ENCODE measurements at regions not wholly inside any gene's neighbourhood (a gene's known extent, or its start where the extent isn't known, plus 50 kb on each side); places are given as distances from the start of the nearest gene placed in this dataset.

DNA sequence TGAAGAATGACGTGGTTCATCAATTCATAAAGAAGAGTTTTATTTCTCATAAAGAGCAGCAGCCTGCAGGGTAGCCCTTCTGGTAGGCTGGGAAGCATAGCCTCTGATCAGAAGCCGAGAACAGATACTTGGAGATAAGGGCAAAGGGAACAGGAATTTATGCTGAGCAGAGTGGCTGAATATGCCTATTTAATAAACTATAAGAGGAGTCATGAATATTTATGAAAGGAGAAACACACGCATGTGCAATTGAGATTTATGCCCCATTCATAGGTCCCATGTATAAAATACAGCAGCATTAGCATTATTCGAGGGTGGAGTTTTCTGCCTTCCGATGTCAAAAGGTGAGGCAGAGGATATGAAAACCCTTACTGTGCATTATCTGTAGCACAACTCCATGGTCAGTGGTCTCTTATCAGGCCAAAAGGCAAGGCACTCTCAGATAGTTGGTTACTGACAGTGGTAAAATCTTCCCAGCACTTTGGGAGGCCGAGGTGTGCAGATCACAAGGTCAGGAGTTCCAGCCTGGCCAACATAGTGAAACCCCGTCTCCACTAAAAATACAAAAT is 569.1 kb downstream of the ACTL7B start:
- Histone ChIP-seq H2AFZ (no peak overlapping the region), H3K9me2 (ENCODE audit: insufficient read depth) (no peaks in the 10 kb centered on the region), H3K79me2 (replicated peaks; ENCODE audit: insufficient read depth) (no peaks in the 10 kb centered on the region), H3F3A (replicated peaks; ENCODE audit: low read depth) (no peaks in the 10 kb centered on the region), H4K20me1 (replicated peaks; ENCODE audit: insufficient read depth) (no peaks in the 10 kb centered on the region), H3K4me3 (no peak overlapping the region), H3K27me3 (ENCODE audit: insufficient read depth) (no peaks in the 10 kb centered on the region), H3K4me2 (no peak overlapping the region), H3K36me3 (ENCODE audit: insufficient read depth) (no peaks in the 10 kb centered on the region), H3K4me1 (ENCODE audit: insufficient read depth) (no peaks in the 10 kb centered on the region), H3K27ac (ENCODE audit: low read depth) (no peak overlapping the region)
- no peaks in the 10 kb centered on the region for H3K9me3 Mint-ChIP-seq
- no peaks in the 10 kb centered on the region for H3K27me3 Mint-ChIP-seq (ENCODE audit: insufficient read depth, low read depth, poor library complexity)
- H3K4me3 Mint-ChIP-seq: no peak overlapping the region
- DNase-seq (ENCODE audit: low spot score): no peak
- no peak for ATAC-seq
- H3K27ac Mint-ChIP-seq: no peak overlapping the region
- TF ChIP-seq, protein P1, sequence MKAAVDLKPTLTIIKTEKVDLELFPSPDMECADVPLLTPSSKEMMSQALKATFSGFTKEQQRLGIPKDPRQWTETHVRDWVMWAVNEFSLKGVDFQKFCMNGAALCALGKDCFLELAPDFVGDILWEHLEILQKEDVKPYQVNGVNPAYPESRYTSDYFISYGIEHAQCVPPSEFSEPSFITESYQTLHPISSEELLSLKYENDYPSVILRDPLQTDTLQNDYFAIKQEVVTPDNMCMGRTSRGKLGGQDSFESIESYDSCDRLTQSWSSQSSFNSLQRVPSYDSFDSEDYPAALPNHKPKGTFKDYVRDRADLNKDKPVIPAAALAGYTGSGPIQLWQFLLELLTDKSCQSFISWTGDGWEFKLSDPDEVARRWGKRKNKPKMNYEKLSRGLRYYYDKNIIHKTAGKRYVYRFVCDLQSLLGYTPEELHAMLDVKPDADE (IDR thresholded peaks at IDR 0.05): no peak
- TF ChIP-seq NANOG (IDR thresholded peaks at IDR 0.05; ENCODE audit: borderline replicate concordance) (no peak), EZH2phosphoT487 (IDR thresholded peaks at IDR 0.05; ENCODE audit: unreplicated experiment) (no peak), CREB1 (CRISPR knock-in tag; IDR thresholded peaks at IDR 0.05; ENCODE audit: low read depth) (no peak), ZNF331 (CRISPR knock-in tag; IDR thresholded peaks at IDR 0.05; ENCODE audit: low read depth) (no peak), ZNF114 (CRISPR knock-in tag; IDR thresholded peaks at IDR 0.05) (no peak), POLR2AphosphoS5 (IDR thresholded peaks at IDR 0.05; ENCODE audit: low read depth) (no peak)
- H3K4me1 Mint-ChIP-seq: no peaks in the 10 kb centered on the region
- H3K36me3 Mint-ChIP-seq (ENCODE audit: low read depth): no peaks in the 10 kb centered on the region

DNA sequence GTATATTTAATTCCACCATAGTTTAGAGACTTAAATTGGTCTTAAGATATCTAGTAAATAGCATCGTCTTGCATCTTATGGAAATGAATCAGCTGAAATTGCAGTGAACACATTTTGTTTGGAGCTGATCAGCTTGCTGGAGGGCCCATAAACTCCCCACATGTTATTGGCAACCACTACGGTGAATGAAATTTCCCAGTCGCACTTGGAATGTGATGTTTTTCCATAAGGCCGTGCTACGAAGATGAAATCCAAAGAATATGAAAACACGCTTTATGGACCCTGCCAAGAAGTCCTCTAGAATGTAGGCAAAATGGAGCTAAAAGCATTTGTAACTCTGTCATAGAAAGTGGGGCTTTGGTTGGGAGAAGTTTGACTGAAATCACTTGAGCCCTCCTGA is 572.1 kb downstream of the ACTL7B start:
- Histone ChIP-seq H3K4me3 (no peak overlapping the region), H3K4me2 (no peak overlapping the region), H3F3A (replicated peaks; ENCODE audit: low read depth) (no peaks in the 10 kb centered on the region), H4K20me1 (replicated peaks; ENCODE audit: insufficient read depth) (no peaks in the 10 kb centered on the region), H3K27ac (ENCODE audit: low read depth) (no peak overlapping the region), H3K9me2 (ENCODE audit: insufficient read depth) (no peaks in the 10 kb centered on the region), H2AFZ (no peak overlapping the region), H3K27me3 (ENCODE audit: insufficient read depth) (no peaks in the 10 kb centered on the region), H3K79me2 (replicated peaks; ENCODE audit: insufficient read depth) (no peaks in the 10 kb centered on the region), H3K4me1 (ENCODE audit: insufficient read depth) (no peaks in the 10 kb centered on the region), H3K36me3 (ENCODE audit: insufficient read depth) (no peaks in the 10 kb centered on the region)
- Mint-ChIP-seq H3K36me3 (ENCODE audit: low read depth) (no peaks in the 10 kb centered on the region), H3K9me3 (no peaks in the 10 kb centered on the region; the same call in 2 of the 3 replicates), H3K27ac (no peak overlapping the region), H3K4me1 (no peaks in the 10 kb centered on the region), H3K27me3 (ENCODE audit: insufficient read depth, low read depth, poor library complexity) (no peaks in the 10 kb centered on the region), H3K4me3 (no peak overlapping the region)
- DNase-seq (ENCODE audit: low spot score) (no peak), ATAC-seq (no peak)
- TF ChIP-seq POLR2AphosphoS5 (IDR thresholded peaks at IDR 0.05; ENCODE audit: low read depth) (no peak), NANOG (IDR thresholded peaks at IDR 0.05; ENCODE audit: borderline replicate concordance) (no peak), EZH2 (IDR thresholded peaks at IDR 0.05; ENCODE audit: low read depth, unreplicated experiment) (no peak), CREB1 (CRISPR knock-in tag; IDR thresholded peaks at IDR 0.05; ENCODE audit: low read depth) (no peak), JUNB (IDR thresholded peaks at IDR 0.05; ENCODE audit: unreplicated experiment) (no peak)
- TF ChIP-seq, protein P1 (IDR thresholded peaks at IDR 0.05): no peak
- TF ChIP-seq, protein P2, sequence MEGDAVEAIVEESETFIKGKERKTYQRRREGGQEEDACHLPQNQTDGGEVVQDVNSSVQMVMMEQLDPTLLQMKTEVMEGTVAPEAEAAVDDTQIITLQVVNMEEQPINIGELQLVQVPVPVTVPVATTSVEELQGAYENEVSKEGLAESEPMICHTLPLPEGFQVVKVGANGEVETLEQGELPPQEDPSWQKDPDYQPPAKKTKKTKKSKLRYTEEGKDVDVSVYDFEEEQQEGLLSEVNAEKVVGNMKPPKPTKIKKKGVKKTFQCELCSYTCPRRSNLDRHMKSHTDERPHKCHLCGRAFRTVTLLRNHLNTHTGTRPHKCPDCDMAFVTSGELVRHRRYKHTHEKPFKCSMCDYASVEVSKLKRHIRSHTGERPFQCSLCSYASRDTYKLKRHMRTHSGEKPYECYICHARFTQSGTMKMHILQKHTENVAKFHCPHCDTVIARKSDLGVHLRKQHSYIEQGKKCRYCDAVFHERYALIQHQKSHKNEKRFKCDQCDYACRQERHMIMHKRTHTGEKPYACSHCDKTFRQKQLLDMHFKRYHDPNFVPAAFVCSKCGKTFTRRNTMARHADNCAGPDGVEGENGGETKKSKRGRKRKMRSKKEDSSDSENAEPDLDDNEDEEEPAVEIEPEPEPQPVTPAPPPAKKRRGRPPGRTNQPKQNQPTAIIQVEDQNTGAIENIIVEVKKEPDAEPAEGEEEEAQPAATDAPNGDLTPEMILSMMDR (conservative IDR thresholded peaks at IDR 0.05; ENCODE audit: low read depth in 2 of 2): no peak
- TF ChIP-seq, protein P3, sequence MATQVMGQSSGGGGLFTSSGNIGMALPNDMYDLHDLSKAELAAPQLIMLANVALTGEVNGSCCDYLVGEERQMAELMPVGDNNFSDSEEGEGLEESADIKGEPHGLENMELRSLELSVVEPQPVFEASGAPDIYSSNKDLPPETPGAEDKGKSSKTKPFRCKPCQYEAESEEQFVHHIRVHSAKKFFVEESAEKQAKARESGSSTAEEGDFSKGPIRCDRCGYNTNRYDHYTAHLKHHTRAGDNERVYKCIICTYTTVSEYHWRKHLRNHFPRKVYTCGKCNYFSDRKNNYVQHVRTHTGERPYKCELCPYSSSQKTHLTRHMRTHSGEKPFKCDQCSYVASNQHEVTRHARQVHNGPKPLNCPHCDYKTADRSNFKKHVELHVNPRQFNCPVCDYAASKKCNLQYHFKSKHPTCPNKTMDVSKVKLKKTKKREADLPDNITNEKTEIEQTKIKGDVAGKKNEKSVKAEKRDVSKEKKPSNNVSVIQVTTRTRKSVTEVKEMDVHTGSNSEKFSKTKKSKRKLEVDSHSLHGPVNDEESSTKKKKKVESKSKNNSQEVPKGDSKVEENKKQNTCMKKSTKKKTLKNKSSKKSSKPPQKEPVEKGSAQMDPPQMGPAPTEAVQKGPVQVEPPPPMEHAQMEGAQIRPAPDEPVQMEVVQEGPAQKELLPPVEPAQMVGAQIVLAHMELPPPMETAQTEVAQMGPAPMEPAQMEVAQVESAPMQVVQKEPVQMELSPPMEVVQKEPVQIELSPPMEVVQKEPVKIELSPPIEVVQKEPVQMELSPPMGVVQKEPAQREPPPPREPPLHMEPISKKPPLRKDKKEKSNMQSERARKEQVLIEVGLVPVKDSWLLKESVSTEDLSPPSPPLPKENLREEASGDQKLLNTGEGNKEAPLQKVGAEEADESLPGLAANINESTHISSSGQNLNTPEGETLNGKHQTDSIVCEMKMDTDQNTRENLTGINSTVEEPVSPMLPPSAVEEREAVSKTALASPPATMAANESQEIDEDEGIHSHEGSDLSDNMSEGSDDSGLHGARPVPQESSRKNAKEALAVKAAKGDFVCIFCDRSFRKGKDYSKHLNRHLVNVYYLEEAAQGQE (IDR thresholded peaks at IDR 0.05; ENCODE audit: unreplicated experiment): no peak

Measured in GM23338 (cell line).